Smooth muscle cell (in vitro differentiated cells): ENCODE measurements at regions not wholly inside any gene's neighbourhood (a gene's known extent, or its start where the extent isn't known, plus 50 kb on each side); places are given as distances from the start of the nearest gene placed in this dataset.
A peak's percentile ranks its signal among the peaks of the same experiment; 100 is the strongest.
"Not testable (repeated sequence)": the region's sequence is repeated elsewhere in the genome, so short reads cannot be mapped to it uniquely, and the experiment has no call there.

Experiments used
- DNase-seq: peaks from one replicate; lab custom pipeline; 2025; ENCODE audit not compliant: unreplicated experiment; lab: John Stamatoyannopoulos, UW
- H2AFZ ChIP-seq: fragments of 200-600 bp; sonication (generic); 2 replicates; pipeline ENCODE4 v1.6.0; 2016; ENCODE audit warnings: antibody characterized with exemption, low read depth, mild to moderate bottlenecking
- H3F3A ChIP-seq: fragments of 200-600 bp; sonication (generic); 2 replicates; pipeline ENCODE4 v1.6.0; 2017; ENCODE audit warnings: antibody characterized with exemption, low read depth
- H3K27ac ChIP-seq: fragments of 200-600 bp; sonication (generic); 2 replicates; pipeline ENCODE4 v1.5.1; 2016; ENCODE audit warnings: low read depth, mild to moderate bottlenecking
- H3K27me3 ChIP-seq: fragments of 200-600 bp; sonication (generic); 2 replicates; pipeline ENCODE4 v1.6.1; 2016; ENCODE audit warnings: low read depth, mild to moderate bottlenecking
- H3K36me3 ChIP-seq: fragments of 200-600 bp; sonication (generic); 2 replicates; pipeline ENCODE4 v1.5.1; 2016; ENCODE audit warnings: low read depth
- H3K4me1 ChIP-seq: fragments of 200-600 bp; sonication (generic); 2 replicates; pipeline ENCODE4 v1.5.1; 2016; ENCODE audit warnings: low read depth
- H3K4me2 ChIP-seq: fragments of 200-600 bp; sonication (generic); 2 replicates; pipeline ENCODE4 v1.6.0; 2016; ENCODE audit warnings: mild to moderate bottlenecking
- H3K4me3 ChIP-seq: fragments of 200-600 bp; sonication (generic); 2 replicates; pipeline ENCODE4 v1.5.1; 2016; ENCODE audit warnings: mild to moderate bottlenecking
- H3K79me2 ChIP-seq: fragments of 200-600 bp; sonication (generic); 2 replicates; pipeline ENCODE4 v1.6.0; 2016; ENCODE audit warnings: low read depth, mild to moderate bottlenecking
- H3K9ac ChIP-seq: fragments of 200-600 bp; sonication (generic); 2 replicates; pipeline ENCODE4 v1.6.0; 2016; ENCODE audit warnings: low read depth
- H3K9me3 ChIP-seq: fragments of 200-600 bp; sonication (generic); replicated peaks from 2 replicates; pipeline ENCODE4 v1.5.1; 2016; ENCODE audit warnings: low read depth
- H4K20me1 ChIP-seq: fragments of 200-600 bp; sonication (generic); 2 replicates; pipeline ENCODE4 v1.6.0; 2016; ENCODE audit warnings: low read depth
- WGBS: methylation state at CpG from one replicate; pipeline ENCODE4 v1.1.7; 2016; ENCODE audit warnings: low lambda C conversion rate; 5-methylcytosine and 5-hydroxymethylcytosine counted together
- TF ChIP-seq, protein P1 (sequence below): fragments of 200-600 bp; sonication (generic); IDR thresholded peaks from 2 replicates; pipeline ENCODE4 v1.5.1; 2017; ENCODE audit warnings: borderline replicate concordance, mild to moderate bottlenecking, antibody characterized with exemption; ENCODE audit not compliant: insufficient read depth, poor library complexity, severe bottlenecking

DNA sequence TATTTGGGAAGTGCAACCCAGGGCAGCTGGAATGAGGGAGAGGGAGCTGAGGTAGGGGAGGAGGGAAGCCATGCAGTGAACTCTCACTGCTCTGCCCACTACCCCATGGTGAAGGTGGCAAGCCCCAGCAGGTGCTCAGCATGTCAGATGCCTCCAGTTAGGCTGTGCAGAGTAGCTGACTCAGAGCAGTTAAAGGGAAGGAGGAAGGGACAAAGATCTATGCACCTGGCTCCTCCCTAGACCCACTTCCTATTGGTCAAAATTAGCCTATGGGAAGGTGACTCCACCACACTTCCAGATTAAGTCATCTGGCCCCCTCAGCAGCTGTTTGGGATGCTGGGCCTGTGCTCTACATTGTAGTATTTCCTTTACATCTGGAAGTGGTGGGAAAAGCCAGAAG lies 125.7 kb upstream of the MTPN start:
- Histone ChIP-seq H3K9me3 (no peaks in the 10 kb centered on the region), H3K27ac (no peak overlapping the region), H4K20me1 (no peaks in the 10 kb centered on the region), H3K4me3 (no peak overlapping the region), H3F3A (no peaks in the 10 kb centered on the region), H3K4me2 (no peak overlapping the region), H3K79me2 (no peaks in the 10 kb centered on the region), H3K9ac (no peak overlapping the region), H3K27me3 (no peaks in the 10 kb centered on the region), H3K4me1 (no peaks in the 10 kb centered on the region), H3K36me3 (peaks cover 6% of the 10 kb centered on the region), H2AFZ (no peak overlapping the region)
- TF ChIP-seq, protein P1, sequence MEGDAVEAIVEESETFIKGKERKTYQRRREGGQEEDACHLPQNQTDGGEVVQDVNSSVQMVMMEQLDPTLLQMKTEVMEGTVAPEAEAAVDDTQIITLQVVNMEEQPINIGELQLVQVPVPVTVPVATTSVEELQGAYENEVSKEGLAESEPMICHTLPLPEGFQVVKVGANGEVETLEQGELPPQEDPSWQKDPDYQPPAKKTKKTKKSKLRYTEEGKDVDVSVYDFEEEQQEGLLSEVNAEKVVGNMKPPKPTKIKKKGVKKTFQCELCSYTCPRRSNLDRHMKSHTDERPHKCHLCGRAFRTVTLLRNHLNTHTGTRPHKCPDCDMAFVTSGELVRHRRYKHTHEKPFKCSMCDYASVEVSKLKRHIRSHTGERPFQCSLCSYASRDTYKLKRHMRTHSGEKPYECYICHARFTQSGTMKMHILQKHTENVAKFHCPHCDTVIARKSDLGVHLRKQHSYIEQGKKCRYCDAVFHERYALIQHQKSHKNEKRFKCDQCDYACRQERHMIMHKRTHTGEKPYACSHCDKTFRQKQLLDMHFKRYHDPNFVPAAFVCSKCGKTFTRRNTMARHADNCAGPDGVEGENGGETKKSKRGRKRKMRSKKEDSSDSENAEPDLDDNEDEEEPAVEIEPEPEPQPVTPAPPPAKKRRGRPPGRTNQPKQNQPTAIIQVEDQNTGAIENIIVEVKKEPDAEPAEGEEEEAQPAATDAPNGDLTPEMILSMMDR, result no peak
- no peak for DNase-seq

DNA sequence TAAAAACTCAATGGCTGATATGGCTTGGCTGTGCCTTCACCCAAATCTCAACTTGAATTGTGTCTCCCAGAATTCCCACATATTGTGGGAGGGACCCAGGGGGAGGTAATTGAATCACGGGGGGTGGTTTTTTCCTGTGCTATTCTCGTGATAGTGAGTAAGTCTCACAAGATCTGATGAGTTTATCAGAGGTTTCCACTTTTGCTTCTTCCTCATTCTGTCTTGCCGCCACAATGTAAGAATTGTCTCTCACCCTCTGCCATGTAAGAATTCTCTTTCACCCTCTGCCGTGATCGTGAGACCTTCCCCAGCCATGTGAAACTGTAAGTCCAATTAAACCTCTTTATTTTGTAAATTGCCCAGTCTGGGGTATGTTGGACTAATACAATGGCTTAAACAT lies 115.6 kb upstream of the MTPN start:
- not testable (repeated sequence) for DNase-seq, H3K4me1 ChIP-seq, H3F3A ChIP-seq, H3K27ac ChIP-seq, H2AFZ ChIP-seq, H3K9ac ChIP-seq, H3K4me3 ChIP-seq, H3K36me3 ChIP-seq, H3K9me3 ChIP-seq, H3K79me2 ChIP-seq, H3K4me2 ChIP-seq, H4K20me1 ChIP-seq, H3K27me3 ChIP-seq
- 89% methylated on average over 5 of the region's 5 CpGs for WGBS

DNA sequence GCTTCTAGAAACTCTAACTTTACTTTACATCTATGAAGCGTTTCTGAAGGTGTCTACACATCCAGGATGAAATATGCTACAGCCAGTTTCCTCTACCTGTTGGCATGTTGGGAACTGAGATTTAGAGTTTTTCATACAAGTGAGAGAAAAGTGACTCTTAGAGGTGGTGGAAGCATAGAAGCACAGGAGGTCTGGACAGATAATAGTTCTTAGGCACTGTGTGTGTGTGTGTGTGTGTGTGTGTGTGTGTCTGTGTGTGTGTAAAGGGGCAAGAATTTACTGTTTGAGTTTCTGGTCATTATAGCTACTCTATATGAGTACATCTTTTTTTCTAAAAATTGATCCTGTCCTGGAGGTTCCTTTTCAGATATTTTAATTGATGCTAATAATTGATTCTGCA lies 110.7 kb upstream of the MTPN start:
- Histone ChIP-seq H3K27ac (no peak overlapping the region), H3F3A (no peaks in the 10 kb centered on the region), H3K9me3 (no peaks in the 10 kb centered on the region), H4K20me1 (no peaks in the 10 kb centered on the region), H3K4me1 (peaks cover 14% of the 10 kb centered on the region), H3K79me2 (no peaks in the 10 kb centered on the region), H3K27me3 (no peaks in the 10 kb centered on the region), H2AFZ (no peak overlapping the region), H3K36me3 (no peaks in the 10 kb centered on the region), H3K4me2 (peak overlapping the region; percentile 87), H3K9ac (no peak overlapping the region), H3K4me3 (no peak overlapping the region)
- 93% methylated on average over 1 of the region's 1 CpG for WGBS
- TF ChIP-seq, protein P1, result no peak
- no peak for DNase-seq

DNA sequence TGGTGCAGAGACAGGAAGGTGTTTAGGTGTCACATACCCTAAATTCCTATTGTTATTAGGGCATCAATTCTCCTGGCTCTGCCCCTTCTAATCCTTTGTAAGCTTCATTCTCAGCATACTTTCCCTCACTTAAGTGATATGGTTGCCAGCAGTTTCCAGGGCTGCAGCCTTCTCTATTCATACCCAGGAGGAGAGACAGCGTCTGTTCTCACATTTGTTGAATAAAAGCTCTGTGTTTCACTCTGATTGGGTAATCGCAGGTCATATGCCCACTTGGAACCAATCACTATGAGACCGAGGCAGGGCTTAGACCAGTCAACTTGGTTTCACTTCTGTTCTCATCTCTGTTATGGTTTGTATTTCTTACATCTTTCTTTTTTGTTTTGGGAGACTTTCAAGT lies 109.6 kb upstream of the MTPN start:
- Histone ChIP-seq H3K27me3 (no peaks in the 10 kb centered on the region), H3K4me2 (peak overlapping the region; percentile 87), H3K4me1 (peaks cover 14% of the 10 kb centered on the region), H3K4me3 (peak overlapping the region; percentile 61), H4K20me1 (no peaks in the 10 kb centered on the region), H3K9me3 (no peaks in the 10 kb centered on the region), H3K79me2 (no peaks in the 10 kb centered on the region), H3K9ac (peak overlapping the region; percentile 71), H3K27ac (no peak overlapping the region), H2AFZ (peak overlapping the region; percentile 95), H3F3A (no peaks in the 10 kb centered on the region), H3K36me3 (no peaks in the 10 kb centered on the region)
- TF ChIP-seq, protein P1, result no peak
- 40% methylated on average over 3 of the region's 3 CpGs for WGBS
- no peak for DNase-seq
